Neutrophil (primary cell): ENCODE measurements at regions not wholly inside any gene's neighbourhood (a gene's known extent, or its start where the extent isn't known, plus 50 kb on each side); places are given as distances from the start of the nearest gene placed in this dataset.

ENCODE experiments used
- H3K27ac ChIP-seq: fragments of 200-600 bp; sonication (generic); 2 replicates; pipeline ENCODE4 v1.5.1; 2016; ENCODE audit warnings: mild to moderate bottlenecking, moderate library complexity
- H3K27me3 ChIP-seq: fragments of 200-600 bp; sonication (generic); 2 replicates; pipeline ENCODE4 v1.6.0; 2016; ENCODE audit warnings: mild to moderate bottlenecking
- H3K36me3 ChIP-seq: fragments of 200-600 bp; sonication (generic); 2 replicates; pipeline ENCODE4 v1.5.1; 2017
- H3K4me1 ChIP-seq, 2 experiments: fragments of 200-600 bp in 1 of 2; sonication (generic) in 1 of 2; 1 replicate in 1 of 2; 2 replicates in 1 of 2; pipeline versions ENCODE4 v1.5.1 to v1.6.1; 2013 to 2016; ENCODE audit warnings: low read depth in 1 of 2, low read length in 1 of 2, mild to moderate bottlenecking in 1 of 2, moderate library complexity in 1 of 2; ENCODE audit not compliant: control insufficient read depth in 1 of 2, insufficient read depth in 1 of 2
- H3K4me3 ChIP-seq, 2 experiments: fragments of 200-600 bp in 1 of 2; sonication (generic) in 1 of 2; 1 replicate in 1 of 2; 2 replicates in 1 of 2; pipeline ENCODE4 v1.5.1; 2013 to 2016; ENCODE audit warnings: low read depth in 1 of 2, low read length in 1 of 2, mild to moderate bottlenecking in 1 of 2, moderate library complexity in 1 of 2
- H3K9me3 ChIP-seq: fragments of 200-600 bp; sonication (generic); 2 replicates; pipeline ENCODE4 v1.5.1; 2016
- TF ChIP-seq, protein P1 (sequence below): fragments of 200-600 bp; sonication (generic); IDR thresholded peaks from 2 replicates; pipeline ENCODE4 v1.5.1; 2016; ENCODE audit warnings: antibody characterized with exemption

DNA sequence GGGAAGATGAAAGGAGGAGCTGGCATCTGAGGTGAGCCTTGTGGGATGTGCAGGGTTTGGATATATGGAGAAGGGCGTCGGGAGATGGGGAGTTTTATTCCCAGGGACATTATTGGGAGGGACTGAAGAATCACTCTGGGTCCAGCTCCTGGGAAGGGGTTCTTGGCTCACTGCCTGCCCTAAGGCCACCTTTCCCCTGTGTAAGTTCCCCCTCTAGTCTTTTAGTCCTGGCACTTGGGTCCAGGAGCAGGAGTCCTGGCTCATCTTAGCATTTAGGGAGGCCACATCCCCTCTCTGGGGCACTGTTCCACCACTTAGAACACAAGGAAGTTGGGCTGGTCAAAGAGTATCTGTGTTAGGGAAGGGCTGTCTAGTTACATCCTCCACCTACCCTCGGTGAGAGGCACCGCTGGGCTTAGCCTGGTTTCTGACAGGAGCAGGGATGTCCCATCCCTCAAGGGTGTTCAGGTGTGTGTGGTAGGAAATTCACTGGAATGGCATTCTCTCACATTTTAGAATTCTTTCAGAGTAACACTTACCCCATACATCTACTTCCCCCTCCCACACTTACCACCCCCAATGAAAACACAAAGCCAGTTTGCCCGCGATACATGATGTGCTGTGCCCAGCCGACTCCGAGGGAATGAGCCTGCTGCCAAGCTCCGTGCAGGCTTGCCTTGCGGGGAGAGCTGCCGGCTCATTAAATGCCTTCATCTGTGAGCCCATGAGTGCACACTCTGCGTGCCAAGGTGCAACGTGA, 86.7 kb downstream of the FAM43A start:
- TF ChIP-seq, protein P1, sequence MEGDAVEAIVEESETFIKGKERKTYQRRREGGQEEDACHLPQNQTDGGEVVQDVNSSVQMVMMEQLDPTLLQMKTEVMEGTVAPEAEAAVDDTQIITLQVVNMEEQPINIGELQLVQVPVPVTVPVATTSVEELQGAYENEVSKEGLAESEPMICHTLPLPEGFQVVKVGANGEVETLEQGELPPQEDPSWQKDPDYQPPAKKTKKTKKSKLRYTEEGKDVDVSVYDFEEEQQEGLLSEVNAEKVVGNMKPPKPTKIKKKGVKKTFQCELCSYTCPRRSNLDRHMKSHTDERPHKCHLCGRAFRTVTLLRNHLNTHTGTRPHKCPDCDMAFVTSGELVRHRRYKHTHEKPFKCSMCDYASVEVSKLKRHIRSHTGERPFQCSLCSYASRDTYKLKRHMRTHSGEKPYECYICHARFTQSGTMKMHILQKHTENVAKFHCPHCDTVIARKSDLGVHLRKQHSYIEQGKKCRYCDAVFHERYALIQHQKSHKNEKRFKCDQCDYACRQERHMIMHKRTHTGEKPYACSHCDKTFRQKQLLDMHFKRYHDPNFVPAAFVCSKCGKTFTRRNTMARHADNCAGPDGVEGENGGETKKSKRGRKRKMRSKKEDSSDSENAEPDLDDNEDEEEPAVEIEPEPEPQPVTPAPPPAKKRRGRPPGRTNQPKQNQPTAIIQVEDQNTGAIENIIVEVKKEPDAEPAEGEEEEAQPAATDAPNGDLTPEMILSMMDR: no peak
- H3K4me1 ChIP-seq: peaks cover 20 to 23% of the 10 kb centered on the region in 2 experiments
- H3K36me3 ChIP-seq: no peaks in the 10 kb centered on the region
- no peak overlapping the region for H3K4me3 ChIP-seq
- no peak overlapping the region for H3K27ac ChIP-seq
- no peaks in the 10 kb centered on the region for H3K27me3 ChIP-seq
- H3K9me3 ChIP-seq: no peaks in the 10 kb centered on the region

GRCh38 chr3:194773216-194773615, 87.5 kb downstream of the FAM43A start:
- Histone ChIP-seq H3K4me1 (peaks cover 13 to 16% of the 10 kb centered on the region in 2 experiments), H3K27ac (no peak overlapping the region), H3K4me3 (no peak overlapping the region), H3K9me3 (no peaks in the 10 kb centered on the region), H3K36me3 (no peaks in the 10 kb centered on the region), H3K27me3 (no peaks in the 10 kb centered on the region)
- TF ChIP-seq, protein P1: no peak

DNA sequence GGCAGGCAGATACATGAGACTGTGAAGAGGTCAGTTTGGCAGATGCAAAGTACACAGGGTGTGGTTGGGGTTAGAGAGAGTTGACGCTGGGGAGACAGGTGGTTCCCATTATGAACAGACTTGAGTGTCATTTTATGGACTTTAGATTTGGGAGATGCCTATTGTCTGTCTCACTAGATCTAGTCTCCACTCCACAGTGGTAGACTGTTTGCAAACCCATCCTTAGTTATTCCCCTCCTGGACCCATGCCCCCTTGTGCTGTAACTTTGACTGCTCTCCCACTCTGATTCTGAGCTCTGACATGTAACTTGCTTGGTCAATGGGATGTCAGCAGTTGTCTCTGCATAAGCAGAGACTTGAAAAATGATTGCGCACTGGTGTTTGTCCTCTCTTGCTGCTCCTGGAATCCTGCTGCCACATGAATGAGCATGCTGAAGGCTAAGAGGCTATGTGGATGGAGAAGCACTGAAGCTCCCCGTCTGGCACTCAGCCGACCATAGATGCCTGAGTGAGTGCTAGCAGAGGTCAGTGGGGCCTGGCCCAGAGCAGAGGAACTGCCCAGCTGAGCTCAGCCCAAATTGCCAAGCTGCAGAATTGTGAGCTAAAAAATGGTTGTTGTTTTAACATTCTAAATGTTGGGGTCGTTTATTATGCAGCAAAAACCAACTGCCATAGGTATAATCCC, 88.2 kb downstream of the FAM43A start:
- Histone ChIP-seq H3K9me3 (no peaks in the 10 kb centered on the region), H3K4me3 (no peak overlapping the region), H3K36me3 (no peaks in the 10 kb centered on the region), H3K27me3 (no peaks in the 10 kb centered on the region), H3K27ac (no peak overlapping the region), H3K4me1 (peaks cover 7 to 9% of the 10 kb centered on the region in 2 experiments)
- TF ChIP-seq, protein P1: no peak

DNA sequence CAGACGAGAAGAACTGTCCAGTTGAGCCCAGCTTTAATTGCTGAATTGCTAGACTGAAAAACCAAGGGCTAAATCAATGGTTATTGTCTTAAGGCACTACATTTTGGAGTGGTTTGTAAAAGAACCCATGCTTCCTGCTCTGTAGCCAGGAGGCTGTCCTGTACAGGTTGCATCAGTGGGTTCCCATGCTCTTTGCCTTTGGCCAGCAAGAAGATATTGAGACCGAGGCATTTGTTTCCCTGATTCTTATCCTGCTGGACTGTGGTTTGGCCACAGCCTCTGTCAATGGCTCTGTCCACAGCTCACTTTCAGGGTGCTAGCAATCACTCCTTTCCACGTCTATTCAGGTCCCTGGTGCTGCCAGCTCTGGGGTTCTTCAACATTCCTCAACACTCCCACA, 89.6 kb downstream of the FAM43A start:
- no peak overlapping the region for H3K4me3 ChIP-seq
- no peaks in the 10 kb centered on the region for H3K36me3 ChIP-seq
- H3K27me3 ChIP-seq: no peaks in the 10 kb centered on the region
- TF ChIP-seq, protein P1: no peak
- no peak overlapping the region for H3K27ac ChIP-seq
- H3K4me1 ChIP-seq: no peaks in the 10 kb centered on the region
- no peaks in the 10 kb centered on the region for H3K9me3 ChIP-seq

DNA sequence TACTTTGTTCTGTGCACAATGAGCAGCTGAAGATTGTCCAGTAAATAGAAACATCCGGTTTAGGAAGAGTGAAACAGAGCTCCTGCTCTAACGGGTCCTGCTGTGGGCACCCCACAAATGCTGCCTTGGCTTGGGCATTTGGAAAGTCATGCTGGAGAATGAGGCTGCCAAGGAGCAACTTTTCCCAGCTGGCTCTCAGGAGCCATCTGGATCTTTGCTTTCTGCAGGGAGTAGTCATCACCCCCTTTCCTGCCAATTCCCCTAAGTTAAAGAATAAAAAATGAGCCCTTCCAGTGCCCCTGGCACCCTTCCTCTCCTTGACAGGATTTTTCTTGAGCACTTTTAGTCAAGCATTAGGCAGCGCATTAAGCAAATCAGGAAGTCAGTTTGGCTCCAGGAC, 90.0 kb downstream of the FAM43A start:
- no peaks in the 10 kb centered on the region for H3K27me3 ChIP-seq
- TF ChIP-seq, protein P1: no peak

More for the DNA sequence above, 90.0 kb downstream of the FAM43A start:
- no peaks in the 10 kb centered on the region for H3K4me1 ChIP-seq
- H3K9me3 ChIP-seq: no peaks in the 10 kb centered on the region
- no peak overlapping the region for H3K27ac ChIP-seq
- no peaks in the 10 kb centered on the region for H3K36me3 ChIP-seq
- no peak overlapping the region for H3K4me3 ChIP-seq
